ENCODE measurements at regions not wholly inside any gene's neighbourhood (a gene's known extent, or its start where the extent isn't known, plus 50 kb on each side); places are given as distances from the start of the nearest gene placed in this dataset.

DNA sequence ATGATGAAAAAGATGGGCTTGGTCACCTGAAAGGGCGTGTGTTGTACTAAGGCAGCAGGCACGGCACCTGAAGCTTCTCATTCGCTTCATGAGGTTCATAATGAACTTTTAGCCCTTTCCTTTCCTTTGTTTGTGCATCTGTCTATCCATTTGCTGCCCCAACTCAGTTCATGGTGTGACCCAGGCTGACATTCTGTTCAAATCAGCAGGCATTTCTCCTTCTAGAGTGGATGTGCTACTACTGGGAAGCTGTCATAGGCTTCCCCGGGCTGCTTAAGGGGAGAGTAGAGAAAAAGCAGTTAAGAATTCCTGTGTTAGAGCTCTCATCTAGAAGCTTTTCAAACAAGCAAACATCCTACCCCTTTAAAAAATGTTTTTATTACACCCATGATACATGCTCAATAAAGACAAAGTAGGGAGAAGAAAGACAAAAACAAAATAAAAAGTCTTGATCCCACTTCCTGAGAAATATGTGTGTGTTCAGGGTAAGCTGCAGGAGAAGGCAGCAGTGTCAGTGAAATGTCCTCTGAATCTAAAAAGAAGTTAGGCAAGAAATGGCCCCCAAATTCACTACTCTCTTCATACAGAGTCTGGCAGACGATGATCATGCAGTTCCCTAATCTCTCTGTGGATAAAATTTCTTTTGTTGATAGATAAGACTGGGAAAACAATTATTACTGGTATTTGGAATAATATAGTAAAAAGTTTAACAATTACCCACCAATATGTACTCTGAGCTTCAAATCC lies 136.9 kb upstream of the PFN2 start:
- H2BK5ac ChIP-seq (ENCODE audit: low read length) = no peak overlapping the region
- H2AFZ ChIP-seq (ENCODE audit: low read length) = peak overlapping the region; percentile 74
- no peak overlapping the region for H4K91ac ChIP-seq (ENCODE audit: low read depth, low read length, poor library complexity)
- H3K14ac ChIP-seq (ENCODE audit: low read length) = no peak overlapping the region
- H3K27me3 ChIP-seq (ENCODE audit: control insufficient read depth in 3 of 3, insufficient read depth in 3 of 3, low read depth in 1 of 3, low read length in 3 of 3) = no peaks in the 10 kb centered on the region
- H3K4me2 ChIP-seq (ENCODE audit: insufficient read depth, low read length, poor library complexity, severe bottlenecking) = peak overlapping the region; percentile 19
- peak overlapping the region; percentile 74 for H3K27ac ChIP-seq (replicated peaks; ENCODE audit: low read length)
- no peak overlapping the region for H3K4ac ChIP-seq (ENCODE audit: low read length)
- no peaks in the 10 kb centered on the region for H3K36me3 ChIP-seq (replicated peaks in 1 of 2; ENCODE audit: control insufficient read depth in 2 of 2, insufficient read depth in 2 of 2, low read length in 2 of 2)
- no peak overlapping the region for H3K9ac ChIP-seq (ENCODE audit: low read depth, low read length, poor library complexity)
- DNase-seq (ENCODE audit: low spot score) = peak; percentile 26
- no peak overlapping the region for H2BK15ac ChIP-seq (ENCODE audit: low read length)
- H3K9me3 ChIP-seq (replicated peaks in 1 of 2; ENCODE audit: control insufficient read depth in 2 of 2, insufficient read depth in 1 of 2, low read depth in 1 of 2, low read length in 2 of 2) = no peaks in the 10 kb centered on the region
- H3K23ac ChIP-seq (ENCODE audit: low read depth, low read length, poor library complexity) = no peak overlapping the region
- peak overlapping the region in 1 of 2 donors; percentile 24 for H3K4me3 ChIP-seq (ENCODE audit: low read length in 2 of 2)
- H2AK5ac ChIP-seq (ENCODE audit: low read depth, low read length) = no peak overlapping the region
- H3K18ac ChIP-seq (ENCODE audit: low read length) = no peak overlapping the region
- H2BK120ac ChIP-seq (ENCODE audit: low read depth, low read length) = no peak overlapping the region
- no peak overlapping the region for H2BK12ac ChIP-seq (ENCODE audit: low read length)
- no peaks in the 10 kb centered on the region for H3K79me1 ChIP-seq (ENCODE audit: low read depth, low read length)
- H3K4me1 ChIP-seq (ENCODE audit: control insufficient read depth in 2 of 2, insufficient read depth in 1 of 2, low read depth in 1 of 2, low read length in 2 of 2) = peaks cover 16 to 31% of the 10 kb centered on the region in 2 donors
- H4K8ac ChIP-seq (ENCODE audit: low read depth, low read length) = no peak overlapping the region
- WGBS, 2 donors (ENCODE audit: extremely low coverage in 2 of 2, insufficient read length in 2 of 2, insufficient replicate concordance in 1 of 2) = no CpG with 5 or more reads among the region's 5 CpGs

DNA sequence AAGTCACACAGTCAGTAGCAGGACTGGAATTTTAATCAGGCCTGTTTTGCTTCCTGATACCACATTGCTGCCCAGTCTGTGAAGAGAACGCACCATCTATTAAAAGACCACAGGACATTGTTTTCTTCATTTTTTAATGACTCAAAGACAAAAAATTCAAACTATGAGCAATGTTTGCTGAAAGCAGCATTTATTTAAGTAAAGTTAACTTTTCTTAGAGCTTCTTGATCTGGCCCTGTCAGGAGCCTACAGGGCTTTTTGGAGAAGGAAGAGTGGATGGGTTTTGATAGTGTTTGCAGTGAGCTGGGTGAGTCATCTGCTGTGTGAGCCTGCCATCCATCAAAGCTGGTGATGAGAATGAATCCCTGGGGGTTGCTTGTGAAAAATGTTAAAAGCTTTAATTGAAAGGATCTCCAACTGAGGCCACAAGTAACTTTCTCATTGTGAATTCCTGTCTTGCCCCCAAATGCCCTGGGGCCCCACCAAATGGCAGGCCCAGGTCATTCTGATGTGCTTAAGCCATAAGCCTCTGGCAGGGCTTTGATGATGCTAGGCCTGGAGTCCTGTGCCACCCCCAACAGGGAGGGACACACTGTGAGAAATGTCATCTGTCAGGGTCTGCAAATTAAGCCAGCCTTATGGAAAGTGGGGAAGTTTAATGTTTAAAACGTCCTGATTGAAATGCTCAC lies 136.2 kb upstream of the PFN2 start:
- Histone ChIP-seq H2BK15ac (ENCODE audit: low read length) (no peak overlapping the region), H3K18ac (ENCODE audit: low read length) (no peak overlapping the region), H3K27me3 (ENCODE audit: control insufficient read depth in 3 of 3, insufficient read depth in 3 of 3, low read depth in 1 of 3, low read length in 3 of 3) (no peaks in the 10 kb centered on the region), H3K23ac (ENCODE audit: low read depth, low read length, poor library complexity) (no peak overlapping the region), H2AFZ (ENCODE audit: low read length) (peak overlapping the region; percentile 74), H3K14ac (ENCODE audit: low read length) (no peak overlapping the region), H2BK12ac (ENCODE audit: low read length) (no peak overlapping the region), H3K27ac (replicated peaks; ENCODE audit: low read length) (peak overlapping the region; percentile 74), H2AK5ac (ENCODE audit: low read depth, low read length) (no peak overlapping the region), H3K36me3 (replicated peaks in 1 of 2; ENCODE audit: control insufficient read depth in 2 of 2, insufficient read depth in 2 of 2, low read length in 2 of 2) (no peaks in the 10 kb centered on the region), H3K9ac (ENCODE audit: low read depth, low read length, poor library complexity) (no peak overlapping the region), H3K79me1 (ENCODE audit: low read depth, low read length) (no peaks in the 10 kb centered on the region), H3K9me3 (replicated peaks in 1 of 2; ENCODE audit: control insufficient read depth in 2 of 2, insufficient read depth in 1 of 2, low read depth in 1 of 2, low read length in 2 of 2) (no peaks in the 10 kb centered on the region), H3K4me3 (ENCODE audit: low read length in 2 of 2) (peak overlapping the region in 1 of 2 donors; percentile 24), H3K4me2 (ENCODE audit: insufficient read depth, low read length, poor library complexity, severe bottlenecking) (peak overlapping the region; percentile 19), H4K8ac (ENCODE audit: low read depth, low read length) (no peak overlapping the region), H3K4ac (ENCODE audit: low read length) (no peak overlapping the region), H3K4me1 (ENCODE audit: control insufficient read depth in 2 of 2, insufficient read depth in 1 of 2, low read depth in 1 of 2, low read length in 2 of 2) (peaks cover 16 to 31% of the 10 kb centered on the region in 2 donors), H4K91ac (ENCODE audit: low read depth, low read length, poor library complexity) (no peak overlapping the region), H2BK5ac (ENCODE audit: low read length) (no peak overlapping the region), H2BK120ac (ENCODE audit: low read depth, low read length) (no peak overlapping the region)
- WGBS, 2 donors (ENCODE audit: extremely low coverage in 2 of 2, insufficient read length in 2 of 2, insufficient replicate concordance in 1 of 2) = no CpG with 5 or more reads among the region's 2 CpGs
- DNase-seq (ENCODE audit: low spot score) = peak; percentile 36

DNA sequence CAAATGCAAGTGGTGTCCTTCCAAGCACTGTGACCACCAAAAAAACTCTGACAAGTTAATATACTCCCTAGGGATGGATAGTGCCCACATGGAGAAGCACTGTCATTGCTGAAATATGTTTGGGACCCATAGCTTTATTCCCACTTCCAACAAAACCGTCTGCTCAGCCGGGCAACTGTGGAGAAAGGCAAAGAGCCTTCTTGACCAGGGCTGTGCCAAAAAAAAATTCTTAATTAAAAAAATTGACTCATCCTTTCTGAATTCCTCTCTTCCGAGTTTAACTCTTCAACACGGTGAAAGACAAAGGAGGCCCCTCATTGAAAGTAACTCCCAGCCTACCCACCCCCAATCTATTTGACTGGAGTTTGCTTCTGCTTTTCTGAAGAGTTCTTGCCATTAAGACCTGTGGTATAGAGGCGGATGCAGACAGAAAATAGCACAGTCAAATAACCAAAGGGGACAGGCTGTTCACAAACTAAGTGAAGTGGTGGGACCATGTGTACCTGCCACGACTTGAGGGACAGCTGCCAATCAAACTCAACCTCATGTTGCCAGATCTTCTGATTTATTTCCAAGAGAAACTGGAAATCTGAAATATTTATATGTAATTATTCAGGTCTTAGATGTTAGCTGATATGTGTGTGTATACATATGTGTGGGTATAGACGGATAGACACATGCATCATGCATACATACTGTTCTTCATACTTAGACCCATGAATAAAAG lies 135.4 kb upstream of the PFN2 start:
- Histone ChIP-seq H3K27me3 (ENCODE audit: control insufficient read depth in 3 of 3, insufficient read depth in 3 of 3, low read depth in 1 of 3, low read length in 3 of 3) (no peaks in the 10 kb centered on the region), H4K91ac (ENCODE audit: low read depth, low read length, poor library complexity) (no peak overlapping the region), H2AFZ (ENCODE audit: low read length) (peak overlapping the region; percentile 67), H3K18ac (ENCODE audit: low read length) (no peak overlapping the region), H2BK5ac (ENCODE audit: low read length) (no peak overlapping the region), H3K27ac (replicated peaks; ENCODE audit: low read length) (no peak overlapping the region), H3K79me1 (ENCODE audit: low read depth, low read length) (no peaks in the 10 kb centered on the region), H2AK5ac (ENCODE audit: low read depth, low read length) (no peak overlapping the region), H3K4me2 (ENCODE audit: insufficient read depth, low read length, poor library complexity, severe bottlenecking) (no peak overlapping the region), H3K4me1 (ENCODE audit: control insufficient read depth in 2 of 2, insufficient read depth in 1 of 2, low read depth in 1 of 2, low read length in 2 of 2) (peaks cover 16 to 31% of the 10 kb centered on the region in 2 donors), H2BK12ac (ENCODE audit: low read length) (no peak overlapping the region), H3K9me3 (replicated peaks in 1 of 2; ENCODE audit: control insufficient read depth in 2 of 2, insufficient read depth in 1 of 2, low read depth in 1 of 2, low read length in 2 of 2) (no peaks in the 10 kb centered on the region), H2BK15ac (ENCODE audit: low read length) (no peak overlapping the region), H4K8ac (ENCODE audit: low read depth, low read length) (no peak overlapping the region), H3K36me3 (replicated peaks in 1 of 2; ENCODE audit: control insufficient read depth in 2 of 2, insufficient read depth in 2 of 2, low read length in 2 of 2) (no peaks in the 10 kb centered on the region), H3K14ac (ENCODE audit: low read length) (no peak overlapping the region), H2BK120ac (ENCODE audit: low read depth, low read length) (no peak overlapping the region), H3K9ac (ENCODE audit: low read depth, low read length, poor library complexity) (no peak overlapping the region), H3K4ac (ENCODE audit: low read length) (no peak overlapping the region), H3K4me3 (ENCODE audit: low read length in 2 of 2) (no peak overlapping the region), H3K23ac (ENCODE audit: low read depth, low read length, poor library complexity) (no peak overlapping the region)
- no CpG with 5 or more reads among the region's 7 CpGs for WGBS, 2 donors (ENCODE audit: extremely low coverage in 2 of 2, insufficient read length in 2 of 2, insufficient replicate concordance in 1 of 2)
- DNase-seq (ENCODE audit: low spot score) = no peak

DNA sequence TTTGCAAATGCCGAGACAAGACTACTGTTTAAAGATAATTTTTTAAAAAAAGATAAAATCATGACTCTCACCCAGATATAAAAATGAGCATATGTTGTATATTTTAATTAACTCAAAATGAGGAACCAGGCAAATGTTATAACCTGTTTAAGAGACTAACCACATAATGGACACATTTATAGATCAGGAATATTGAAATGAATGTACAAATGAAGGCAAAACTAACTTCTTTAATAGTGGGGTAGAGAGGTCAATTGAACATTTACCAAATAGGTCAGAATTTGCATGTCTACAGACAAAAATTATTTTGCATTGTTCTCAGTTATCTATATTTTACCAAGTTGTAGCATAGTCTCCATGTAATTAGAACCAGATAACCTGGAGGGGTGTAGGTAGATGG lies 134.3 kb upstream of the PFN2 start:
- H3K9me3 ChIP-seq (replicated peaks in 1 of 2; ENCODE audit: control insufficient read depth in 2 of 2, insufficient read depth in 1 of 2, low read depth in 1 of 2, low read length in 2 of 2) = no peaks in the 10 kb centered on the region
- WGBS, 2 donors (ENCODE audit: extremely low coverage in 2 of 2, insufficient read length in 2 of 2, insufficient replicate concordance in 1 of 2) = no CpG with 5 or more reads among the region's 1 CpG
- no peak overlapping the region for H3K4me2 ChIP-seq (ENCODE audit: insufficient read depth, low read length, poor library complexity, severe bottlenecking)
- peaks cover 16 to 31% of the 10 kb centered on the region in 2 donors for H3K4me1 ChIP-seq (ENCODE audit: control insufficient read depth in 2 of 2, insufficient read depth in 1 of 2, low read depth in 1 of 2, low read length in 2 of 2)
- H2AK5ac ChIP-seq (ENCODE audit: low read depth, low read length) = no peak overlapping the region
- no peak overlapping the region for H3K9ac ChIP-seq (ENCODE audit: low read depth, low read length, poor library complexity)
- H3K79me1 ChIP-seq (ENCODE audit: low read depth, low read length) = no peaks in the 10 kb centered on the region
- DNase-seq (ENCODE audit: low spot score) = no peak
- no peak overlapping the region for H4K91ac ChIP-seq (ENCODE audit: low read depth, low read length, poor library complexity)
- H3K23ac ChIP-seq (ENCODE audit: low read depth, low read length, poor library complexity) = no peak overlapping the region
- no peak overlapping the region for H3K27ac ChIP-seq (replicated peaks; ENCODE audit: low read length)
- no peak overlapping the region for H2BK120ac ChIP-seq (ENCODE audit: low read depth, low read length)
- H4K8ac ChIP-seq (ENCODE audit: low read depth, low read length) = no peak overlapping the region
- H3K14ac ChIP-seq (ENCODE audit: low read length) = no peak overlapping the region
- H3K18ac ChIP-seq (ENCODE audit: low read length) = no peak overlapping the region
- H3K4me3 ChIP-seq (ENCODE audit: low read length in 2 of 2) = no peak overlapping the region
- H3K36me3 ChIP-seq (replicated peaks in 1 of 2; ENCODE audit: control insufficient read depth in 2 of 2, insufficient read depth in 2 of 2, low read length in 2 of 2) = no peaks in the 10 kb centered on the region
- no peak overlapping the region for H2BK12ac ChIP-seq (ENCODE audit: low read length)
- H3K4ac ChIP-seq (ENCODE audit: low read length) = no peak overlapping the region
- H3K27me3 ChIP-seq (ENCODE audit: control insufficient read depth in 3 of 3, insufficient read depth in 3 of 3, low read depth in 1 of 3, low read length in 3 of 3) = no peaks in the 10 kb centered on the region
- no peak overlapping the region for H2BK5ac ChIP-seq (ENCODE audit: low read length)
- H2BK15ac ChIP-seq (ENCODE audit: low read length) = no peak overlapping the region
- no peak overlapping the region for H2AFZ ChIP-seq (ENCODE audit: low read length)
